ENCODE measurements at regions not wholly inside any gene's neighbourhood (a gene's known extent, or its start where the extent isn't known, plus 50 kb on each side); places are given as distances from the start of the nearest gene placed in this dataset.

- Histone ChIP-seq H3K4me3 (ENCODE audit: low read depth in 1 of 2, low read length in 2 of 2) (no peak overlapping the region), H3K27ac (ENCODE audit: low read length) (no peak overlapping the region), H3K36me3 (ENCODE audit: insufficient read depth, low read length) (no peaks in the 10 kb centered on the region), H3K4me1 (ENCODE audit: insufficient read depth, low read length) (no peaks in the 10 kb centered on the region), H2AFZ (ENCODE audit: low read depth, low read length) (no peak overlapping the region), H3K9ac (ENCODE audit: low read depth, low read length) (no peak overlapping the region), H3K4me2 (ENCODE audit: insufficient read depth, low read length) (no peak overlapping the region), H3K9me3 (ENCODE audit: insufficient read depth, low read length, severe bottlenecking) (no peaks in the 10 kb centered on the region), H3K79me2 (ENCODE audit: insufficient read depth, low read length) (no peaks in the 10 kb centered on the region), H4K20me1 (ENCODE audit: insufficient read depth, low read length) (no peaks in the 10 kb centered on the region), H3K27me3 (ENCODE audit: insufficient read depth, low read length, poor library complexity) (no peaks in the 10 kb centered on the region)
- TF ChIP-seq EZH2 (IDR thresholded peaks at IDR 0.05; ENCODE audit: borderline replicate concordance, low read depth, low read length, severe bottlenecking) (no peak), CTCF (IDR thresholded peaks at IDR 0.05; ENCODE audit: borderline replicate concordance, extremely low read depth, low read length, poor library complexity, severe bottlenecking) (no peak)
- DNase-seq (no peak), ATAC-seq (ENCODE audit: insufficient read depth, low read depth) (no peak)
These were observed 172.0 kb upstream of the GLRA2 start for GRCh38 chrX:14357314-14357713.

GRCh38 chrX:14356401-14356800 is 172.9 kb upstream of the GLRA2 start:
- TF ChIP-seq EZH2 (IDR thresholded peaks at IDR 0.05; ENCODE audit: borderline replicate concordance, low read depth, low read length, severe bottlenecking) (no peak), CTCF (IDR thresholded peaks at IDR 0.05; ENCODE audit: borderline replicate concordance, extremely low read depth, low read length, poor library complexity, severe bottlenecking) (no peak)
- ATAC-seq (ENCODE audit: insufficient read depth, low read depth): no peak
- H3K27me3 ChIP-seq (ENCODE audit: insufficient read depth, low read length, poor library complexity): no peaks in the 10 kb centered on the region

GRCh38 chrX:14355556-14355955 is 173.8 kb upstream of the GLRA2 start:
- no peak for TF ChIP-seq CTCF (IDR thresholded peaks at IDR 0.05; ENCODE audit: borderline replicate concordance, extremely low read depth, low read length, poor library complexity, severe bottlenecking)
- no peak for TF ChIP-seq EZH2 (IDR thresholded peaks at IDR 0.05; ENCODE audit: borderline replicate concordance, low read depth, low read length, severe bottlenecking)
- Histone ChIP-seq H3K79me2 (ENCODE audit: insufficient read depth, low read length) (no peaks in the 10 kb centered on the region), H3K9me3 (ENCODE audit: insufficient read depth, low read length, severe bottlenecking) (no peaks in the 10 kb centered on the region), H3K9ac (ENCODE audit: low read depth, low read length) (no peak overlapping the region), H3K4me1 (ENCODE audit: insufficient read depth, low read length) (no peaks in the 10 kb centered on the region), H4K20me1 (ENCODE audit: insufficient read depth, low read length) (no peaks in the 10 kb centered on the region), H3K36me3 (ENCODE audit: insufficient read depth, low read length) (no peaks in the 10 kb centered on the region), H3K4me3 (ENCODE audit: low read depth in 1 of 2, low read length in 2 of 2) (no peak overlapping the region), H3K4me2 (ENCODE audit: insufficient read depth, low read length) (no peak overlapping the region), H3K27me3 (ENCODE audit: insufficient read depth, low read length, poor library complexity) (no peaks in the 10 kb centered on the region), H3K27ac (ENCODE audit: low read length) (no peak overlapping the region), H2AFZ (ENCODE audit: low read depth, low read length) (no peak overlapping the region)
- DNase-seq (no peak), ATAC-seq (ENCODE audit: insufficient read depth, low read depth) (no peak)

More at GRCh38 chrX:14356401-14356800, 172.9 kb upstream of the GLRA2 start:
- no peak overlapping the region for H3K9ac ChIP-seq (ENCODE audit: low read depth, low read length)
- H2AFZ ChIP-seq (ENCODE audit: low read depth, low read length): no peak overlapping the region
- H4K20me1 ChIP-seq (ENCODE audit: insufficient read depth, low read length): no peaks in the 10 kb centered on the region
- H3K79me2 ChIP-seq (ENCODE audit: insufficient read depth, low read length): no peaks in the 10 kb centered on the region
- no peak for DNase-seq
- H3K27ac ChIP-seq (ENCODE audit: low read length): no peak overlapping the region
- no peaks in the 10 kb centered on the region for H3K4me1 ChIP-seq (ENCODE audit: insufficient read depth, low read length)
- H3K4me3 ChIP-seq (ENCODE audit: low read depth in 1 of 2, low read length in 2 of 2): no peak overlapping the region
- no peaks in the 10 kb centered on the region for H3K36me3 ChIP-seq (ENCODE audit: insufficient read depth, low read length)
- no peaks in the 10 kb centered on the region for H3K9me3 ChIP-seq (ENCODE audit: insufficient read depth, low read length, severe bottlenecking)
- no peak overlapping the region for H3K4me2 ChIP-seq (ENCODE audit: insufficient read depth, low read length)

- Histone ChIP-seq H3K9me3 (ENCODE audit: insufficient read depth, low read length, severe bottlenecking) (no peaks in the 10 kb centered on the region), H3K4me3 (ENCODE audit: low read depth in 1 of 2, low read length in 2 of 2) (no peak overlapping the region), H3K9ac (ENCODE audit: low read depth, low read length) (no peak overlapping the region), H2AFZ (ENCODE audit: low read depth, low read length) (no peak overlapping the region), H4K20me1 (ENCODE audit: insufficient read depth, low read length) (no peaks in the 10 kb centered on the region), H3K27me3 (ENCODE audit: insufficient read depth, low read length, poor library complexity) (no peaks in the 10 kb centered on the region), H3K27ac (ENCODE audit: low read length) (no peak overlapping the region), H3K4me1 (ENCODE audit: insufficient read depth, low read length) (no peaks in the 10 kb centered on the region), H3K4me2 (ENCODE audit: insufficient read depth, low read length) (no peak overlapping the region), H3K79me2 (ENCODE audit: insufficient read depth, low read length) (no peaks in the 10 kb centered on the region), H3K36me3 (ENCODE audit: insufficient read depth, low read length) (no peaks in the 10 kb centered on the region)
- ATAC-seq (ENCODE audit: insufficient read depth, low read depth) (no peak), DNase-seq (no peak)
- TF ChIP-seq EZH2 (IDR thresholded peaks at IDR 0.05; ENCODE audit: borderline replicate concordance, low read depth, low read length, severe bottlenecking) (no peak), CTCF (IDR thresholded peaks at IDR 0.05; ENCODE audit: borderline replicate concordance, extremely low read depth, low read length, poor library complexity, severe bottlenecking) (no peak)
These were observed 174.8 kb upstream of the GLRA2 start for GRCh38 chrX:14354521-14354920.
